Peyer's patch (tissue), 4 donors: ENCODE measurements at regions not wholly inside any gene's neighbourhood (a gene's known extent, or its start where the extent isn't known, plus 50 kb on each side); places are given as distances from the start of the nearest gene placed in this dataset.

ENCODE experiments used
- CTCF ChIP-seq, 6 experiments: fragments of 450-650 bp in 4 of 6; fragments of 200-600 bp in 2 of 6; sonication (generic) in 1 of 6; IDR thresholded peaks; one replicate each; pipeline ENCODE4 v1.5.1; 2017 to 2019; ENCODE audit warnings: antibody characterized with exemption in 6 of 6, mild to moderate bottlenecking in 3 of 6, moderate library complexity in 1 of 6
- POLR2A ChIP-seq, 2 donors: fragments of 450-650 bp; IDR thresholded peaks; one replicate each; pipeline ENCODE4 v1.5.1; 2017; ENCODE audit warnings: antibody characterized with exemption in 2 of 2, mild to moderate bottlenecking in 2 of 2, moderate library complexity in 2 of 2

GRCh38 chr4:135510582-135510981 is 1309.0 kb upstream of the PABPC4L start:
- TF ChIP-seq CTCF (IDR thresholded peaks at IDR 0.05) (no peak), POLR2A (IDR thresholded peaks at IDR 0.05) (no peak)
